H1 (cell line): ENCODE measurements at regions not wholly inside any gene's neighbourhood (a gene's known extent, or its start where the extent isn't known, plus 50 kb on each side); places are given as distances from the start of the nearest gene placed in this dataset.

Experiments
- CTCF ChIA-PET: fragments of 300-600 bp; sonication (Branson Sonifier 250); formaldehyde crosslinking; loops from one replicate; lab custom pipeline; 2021; ENCODE audit not compliant: partially characterized antibody; lab: Charles Lee
- POLR2A ChIA-PET: fragments of 300-600 bp; sonication (Branson Sonifier 250); formaldehyde crosslinking; loops from one replicate; lab custom pipeline; 2021; ENCODE audit warnings: inconsistent platforms; ENCODE audit not compliant: partially characterized antibody; lab: Charles Lee
- DNase-seq, 2 experiments: peaks; one replicate each; pipeline versions ENCODE4 v3.0.0 to v3.0.0-alpha.2; 2010 to 2022; ENCODE audit warnings: low spot score in 2 of 2, low read depth in 1 of 2, mixed read lengths in 1 of 2
- FAIRE-seq: peaks from 2 replicates; lab custom pipeline; 2011; peaks lifted over from hg19 to GRCh38; lab: Jason Lieb, UNC
- H2AFZ ChIP-seq: 2 replicates; pipeline ENCODE4 v1.8.1; 2012; ENCODE audit warnings: low read length, inconsistent platforms
- H2AK5ac ChIP-seq: 2 replicates; pipeline ENCODE4 v1.6.1; 2013; ENCODE audit warnings: low read depth, low read length
- H2BK120ac ChIP-seq: replicated peaks from 2 replicates; pipeline ENCODE3; 2013; ENCODE audit warnings: low read depth, low read length, inconsistent platforms
- H2BK12ac ChIP-seq: 2 replicates; pipeline ENCODE4 v1.6.1; 2013; ENCODE audit warnings: low read depth, low read length
- H2BK15ac ChIP-seq: 2 replicates; pipeline ENCODE4 v1.6.1; 2013; ENCODE audit warnings: low read length
- H2BK20ac ChIP-seq: 2 replicates; pipeline ENCODE4 v1.6.1; 2013; ENCODE audit warnings: low read length
- H2BK5ac ChIP-seq: 2 replicates; pipeline ENCODE4 v1.6.1; 2013; ENCODE audit warnings: low read depth, low read length
- H3K14ac ChIP-seq: 2 replicates; pipeline ENCODE4 v1.6.1; 2013; ENCODE audit warnings: inconsistent platforms; ENCODE audit not compliant: insufficient read length
- H3K18ac ChIP-seq: 2 replicates; pipeline ENCODE4 v1.6.1; 2013; ENCODE audit warnings: low read length; ENCODE audit errors: extremely low read depth
- H3K23ac ChIP-seq: 2 replicates; pipeline ENCODE4 v1.6.1; 2013; ENCODE audit warnings: inconsistent platforms; ENCODE audit not compliant: insufficient read length
- H3K23me2 ChIP-seq: 2 replicates; pipeline ENCODE4 v1.6.1; 2013; ENCODE audit warnings: low read depth, low read length
- H3K27ac ChIP-seq: 2 replicates; pipeline ENCODE4 v1.6.1; 2011; ENCODE audit warnings: low read depth, low read length, inconsistent platforms
- H3K27me3 ChIP-seq, 4 experiments: replicated peaks in 1 of 4; 1 replicate in 1 of 4; 2 replicates in 3 of 4; pipeline versions ENCODE4 v1.6.1 to v1.8.1; 2011 to 2013; ENCODE audit warnings: low read length in 3 of 4, mild to moderate bottlenecking in 3 of 4, inconsistent platforms in 2 of 4, mixed read lengths in 2 of 4, moderate library complexity in 1 of 4; ENCODE audit not compliant: control insufficient read depth in 3 of 4, insufficient read depth in 3 of 4; ENCODE audit errors: extremely low read depth in 1 of 4
- H3K36me3 ChIP-seq, 4 experiments: 2 replicates each; pipeline versions ENCODE4 v1.6.1 to v1.8.1; 2011 to 2013; ENCODE audit warnings: mild to moderate bottlenecking in 4 of 4, low read length in 3 of 4, moderate library complexity in 2 of 4, control low read depth in 1 of 4, inconsistent platforms in 1 of 4; ENCODE audit not compliant: insufficient read depth in 4 of 4, control insufficient read depth in 2 of 4
- H3K4ac ChIP-seq: replicated peaks from 2 replicates; pipeline ENCODE3; 2013; ENCODE audit warnings: low read length, low read depth, mixed read lengths, inconsistent platforms; ENCODE audit not compliant: insufficient read length
- H3K4me1 ChIP-seq, 4 experiments: replicated peaks in 1 of 4; 1 replicate in 1 of 4; 2 replicates in 3 of 4; pipeline versions ENCODE4 v1.6.1 to v1.8.1; 2011 to 2013; ENCODE audit warnings: low read length in 3 of 4, inconsistent platforms in 2 of 4, mixed read lengths in 1 of 4; ENCODE audit not compliant: insufficient read depth in 4 of 4, control insufficient read depth in 3 of 4
- H3K4me2 ChIP-seq, 2 experiments: 2 replicates each; pipeline versions ENCODE4 v1.6.1 to v1.8.1; 2011 to 2013; ENCODE audit warnings: low read depth in 2 of 2, low read length in 2 of 2, control low read depth in 1 of 2, inconsistent platforms in 1 of 2, mild to moderate bottlenecking in 1 of 2; ENCODE audit not compliant: insufficient read depth in 1 of 2
- H3K4me3 ChIP-seq, 4 experiments: fragments of 200-600, 300-600 bp in 1 of 4; sonication (generic), shearing (Covaris generic), sonication (Bioruptor Twin) in 1 of 4; 2 replicates each; pipeline versions ENCODE4 v1.5.1 to v1.8.1; 2011 to 2016; ENCODE audit warnings: low read length in 4 of 4, low read depth in 3 of 4, control low read depth in 2 of 4, inconsistent platforms in 2 of 4, mild to moderate bottlenecking in 2 of 4, mixed read lengths in 1 of 4, moderate library complexity in 1 of 4; ENCODE audit not compliant: insufficient read depth in 2 of 4; ENCODE audit errors: extremely low read depth in 1 of 4
- H3K56ac ChIP-seq: replicated peaks from 2 replicates; pipeline ENCODE3; 2013; ENCODE audit warnings: low read depth, mild to moderate bottlenecking, mixed read lengths, low read length, inconsistent platforms; ENCODE audit not compliant: insufficient read length
- H3K79me1 ChIP-seq: 2 replicates; pipeline ENCODE4 v1.6.1; 2013; ENCODE audit warnings: low read depth, low read length, control low read depth
- H3K79me2 ChIP-seq, 2 experiments: 2 replicates each; pipeline versions ENCODE4 v1.6.1 to v1.8.1; 2012 to 2013; ENCODE audit warnings: low read length in 2 of 2, mild to moderate bottlenecking in 2 of 2, inconsistent platforms in 1 of 2; ENCODE audit not compliant: insufficient read depth in 2 of 2, control insufficient read depth in 1 of 2
- H3K9ac ChIP-seq, 4 experiments: replicated peaks in 1 of 4; 1 replicate in 1 of 4; 2 replicates in 3 of 4; pipeline versions ENCODE4 v1.6.1 to v1.8.1; 2011 to 2013; ENCODE audit warnings: low read depth in 3 of 4, low read length in 3 of 4, control low read depth in 2 of 4, mild to moderate bottlenecking in 2 of 4, moderate library complexity in 2 of 4, inconsistent platforms in 1 of 4; ENCODE audit errors: extremely low read depth in 1 of 4
- H3K9me3 ChIP-seq, 2 experiments: 2 replicates each; pipeline versions ENCODE4 v1.6.1 to v1.8.1; 2012 to 2013; ENCODE audit warnings: mild to moderate bottlenecking in 2 of 2, moderate library complexity in 2 of 2, control low read depth in 1 of 2, inconsistent platforms in 1 of 2, low read depth in 1 of 2, low read length in 1 of 2, mixed read lengths in 1 of 2; ENCODE audit not compliant: insufficient read depth in 2 of 2
- H4K20me1 ChIP-seq, 2 experiments: replicated peaks in 1 of 2; 2 replicates each; pipeline versions ENCODE3 to v1.8.1; 2011 to 2013; ENCODE audit warnings: inconsistent platforms in 2 of 2, low read length in 2 of 2, mild to moderate bottlenecking in 1 of 2; ENCODE audit not compliant: insufficient read depth in 2 of 2, control insufficient read depth in 1 of 2
- H4K5ac ChIP-seq: 2 replicates; pipeline ENCODE4 v1.6.1; 2013; ENCODE audit warnings: low read length, low read depth, mixed read lengths, inconsistent platforms; ENCODE audit not compliant: insufficient read length
- H4K8ac ChIP-seq: 2 replicates; pipeline ENCODE4 v1.8.0; 2013; ENCODE audit warnings: mild to moderate bottlenecking, moderate library complexity, low read length, inconsistent platforms; ENCODE audit not compliant: insufficient read depth; ENCODE audit errors: extremely low read depth
- H4K91ac ChIP-seq: replicated peaks from 2 replicates; pipeline ENCODE3; 2013; ENCODE audit warnings: low read length, mixed read lengths, inconsistent platforms; ENCODE audit not compliant: insufficient read length
- BCL11A ChIP-seq, 2 experiments: IDR thresholded peaks; one replicate each; pipeline ENCODE4 v1.6.1; 2011; ENCODE audit warnings: low read depth in 2 of 2, low read length in 2 of 2, mild to moderate bottlenecking in 2 of 2
- BRCA1 ChIP-seq: IDR thresholded peaks from 2 replicates; pipeline ENCODE4 v1.6.1; 2012; ENCODE audit warnings: low read depth, low read length, improper control_type of control experiment
- CTBP2 ChIP-seq: IDR thresholded peaks from 2 replicates; pipeline ENCODE4 v1.7.0; 2011; ENCODE audit warnings: borderline replicate concordance, mild to moderate bottlenecking, moderate library complexity, mixed read lengths, low read length; ENCODE audit not compliant: insufficient read depth, insufficient read length
- EZH2 ChIP-seq: fragments of 200-600 bp; sonication (generic); IDR thresholded peaks from 2 replicates; pipeline ENCODE4 v1.7.1; 2012; ENCODE audit warnings: low read depth, mild to moderate bottlenecking, moderate library complexity, low read length, inconsistent platforms; ENCODE audit not compliant: severe bottlenecking
- NANOG ChIP-seq: IDR thresholded peaks from 2 replicates; pipeline ENCODE4 v1.6.1; 2011; ENCODE audit warnings: low read length, low read depth, mild to moderate bottlenecking, inconsistent platforms; ENCODE audit not compliant: insufficient read depth, poor library complexity, severe bottlenecking
- POLR2A ChIP-seq, 2 experiments: IDR thresholded peaks; 1 replicate in 1 of 2; 2 replicates in 1 of 2; pipeline ENCODE4 v1.6.1; 2011; ENCODE audit warnings: low read depth in 2 of 2, low read length in 2 of 2, mild to moderate bottlenecking in 2 of 2; ENCODE audit errors: control extremely low read depth in 1 of 2
- RAD21 ChIP-seq, 2 experiments: IDR thresholded peaks in 1 of 2; conservative IDR thresholded peaks in 1 of 2; 2 replicates each; pipeline ENCODE4 v1.6.1; 2011; ENCODE audit warnings: low read depth in 2 of 2, low read length in 2 of 2, improper control_type of control experiment in 1 of 2, inconsistent platforms in 1 of 2, mild to moderate bottlenecking in 1 of 2, moderate library complexity in 1 of 2
- RNF2 ChIP-seq: fragments of 200-900, 300-1000 bp; sonication (generic); IDR thresholded peaks from 2 replicates; pipeline ENCODE4 v1.7.1; 2016; ENCODE audit warnings: borderline replicate concordance, low read depth, mild to moderate bottlenecking, antibody characterized with exemption, low read length; ENCODE audit not compliant: poor library complexity, severe bottlenecking; ENCODE audit errors: missing control alignments
- SRF ChIP-seq: IDR thresholded peaks from 2 replicates; pipeline ENCODE4 v1.6.1; 2011; ENCODE audit warnings: mild to moderate bottlenecking, low read depth, low read length, moderate library complexity
- YY1 ChIP-seq: IDR thresholded peaks from 2 replicates; pipeline ENCODE4 v1.6.1; 2011; ENCODE audit warnings: low read depth, mild to moderate bottlenecking, low read length
- WGBS, 2 experiments: shearing (Covaris generic) in 1 of 2; methylation state at CpG; one replicate each; pipeline versions ENCODE4 v1.1.6 to v1.1.7; 2013 to 2015; ENCODE audit warnings: low lambda C conversion rate in 2 of 2, mixed read lengths in 2 of 2, inconsistent platforms in 1 of 2, low coverage in 1 of 2, missing lambda C conversion rate in 1 of 2; ENCODE audit not compliant: insufficient replicate concordance in 2 of 2, insufficient coverage in 1 of 2, insufficient read length in 1 of 2; ENCODE audit errors: extremely low coverage in 1 of 2, missing lambda C conversion rate in 1 of 2; 5-methylcytosine and 5-hydroxymethylcytosine counted together
- TF ChIP-seq, protein P1 (sequence below): IDR thresholded peaks from 2 replicates; pipeline ENCODE4 v1.6.1; 2012; ENCODE audit warnings: inconsistent platforms

DNA sequence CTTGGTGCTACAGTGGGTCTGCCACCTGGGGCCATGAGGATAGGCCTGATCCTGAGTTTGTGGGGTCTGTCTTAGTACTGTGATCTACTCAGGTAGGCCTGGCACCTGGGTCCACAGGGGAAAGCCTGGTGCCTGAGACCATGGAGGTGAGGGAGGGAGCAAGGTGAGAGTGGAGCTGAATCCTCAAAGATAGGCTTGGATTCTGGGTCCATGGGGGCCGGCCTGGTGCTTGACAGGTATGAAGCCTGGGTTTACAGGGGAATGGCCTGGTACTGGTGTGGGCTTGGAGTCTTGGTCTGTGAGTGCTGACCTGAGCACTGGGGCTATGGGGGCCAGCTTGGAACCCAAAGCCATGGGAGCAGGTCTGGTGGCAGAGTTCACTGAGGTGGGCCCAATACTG, 439.2 kb upstream of the SMARCA2 start:
- H3K4me3 ChIP-seq = no peak overlapping the region
- no peak overlapping the region for H2BK15ac ChIP-seq
- H3K18ac ChIP-seq = no peak overlapping the region
- no peaks in the 10 kb centered on the region for H3K79me1 ChIP-seq
- peaks cover 35 to 47% of the 10 kb centered on the region in 2 experiments for H3K9me3 ChIP-seq
- no peak overlapping the region for H2BK5ac ChIP-seq
- H3K36me3 ChIP-seq = no peaks in the 10 kb centered on the region
- H3K4ac ChIP-seq = no peak overlapping the region
- no peak overlapping the region for H2AFZ ChIP-seq
- no peak overlapping the region for H2AK5ac ChIP-seq
- H4K91ac ChIP-seq = no peak overlapping the region
- H2BK120ac ChIP-seq = no peak overlapping the region
- H3K27ac ChIP-seq = no peak overlapping the region
- no peaks in the 10 kb centered on the region for H3K79me2 ChIP-seq
- no peak for DNase-seq
- WGBS, 2 experiments = 80% methylated on average over 1 of the region's 1 CpG; no CpG with 5 or more reads in 1 of the 2 experiments
- no peak overlapping the region for H2BK20ac ChIP-seq
- ChIA-PET POLR2A (no interaction called here), CTCF (interaction anchor here (1.1 kb wide), 1 partner anchor 567 kb away, joined by 3 read pairs; no protein-coding TSS in a partner anchor)
- H3K27me3 ChIP-seq = no peaks in the 10 kb centered on the region
- no peak overlapping the region for H4K5ac ChIP-seq
- no peak overlapping the region for H3K14ac ChIP-seq
- no peak overlapping the region for H2BK12ac ChIP-seq
- no peak overlapping the region for H3K56ac ChIP-seq
- H3K4me1 ChIP-seq = no peaks in the 10 kb centered on the region
- no peak overlapping the region for H3K4me2 ChIP-seq
- H3K9ac ChIP-seq = no peak overlapping the region
- H4K20me1 ChIP-seq = no peaks in the 10 kb centered on the region
- no peak overlapping the region for H4K8ac ChIP-seq
- H3K23me2 ChIP-seq = no peaks in the 10 kb centered on the region
- no peak for FAIRE-seq
- no peak overlapping the region for H3K23ac ChIP-seq
- TF ChIP-seq POLR2A (IDR thresholded peaks at IDR 0.05; ENCODE audit: control extremely low read depth in 1 of 2, low read depth in 2 of 2, low read length in 2 of 2) = no peak
- TF ChIP-seq, protein P1, sequence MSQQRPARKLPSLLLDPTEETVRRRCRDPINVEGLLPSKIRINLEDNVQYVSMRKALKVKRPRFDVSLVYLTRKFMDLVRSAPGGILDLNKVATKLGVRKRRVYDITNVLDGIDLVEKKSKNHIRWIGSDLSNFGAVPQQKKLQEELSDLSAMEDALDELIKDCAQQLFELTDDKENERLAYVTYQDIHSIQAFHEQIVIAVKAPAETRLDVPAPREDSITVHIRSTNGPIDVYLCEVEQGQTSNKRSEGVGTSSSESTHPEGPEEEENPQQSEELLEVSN = no peak
- no peak for TF ChIP-seq SRF
- no peak for TF ChIP-seq CTBP2
- no peak for TF ChIP-seq YY1
- no peak for TF ChIP-seq BCL11A (IDR thresholded peaks at IDR 0.05; ENCODE audit: low read depth in 2 of 2, low read length in 2 of 2)
- TF ChIP-seq NANOG = no peak
- TF ChIP-seq RAD21 (IDR thresholded peaks at IDR 0.05 in 1 of 2, conservative IDR thresholded peaks at IDR 0.05 in 1 of 2; ENCODE audit: low read depth in 2 of 2, low read length in 2 of 2) = no peak
- TF ChIP-seq RNF2 = no peak
- TF ChIP-seq BRCA1 = no peak
- no peak for TF ChIP-seq EZH2
